HCT116 (cell line): ENCODE measurements at regions not wholly inside any gene's neighbourhood (a gene's known extent, or its start where the extent isn't known, plus 50 kb on each side); places are given as distances from the start of the nearest gene placed in this dataset.

ENCODE experiments used
- CEBPB ChIP-seq: IDR thresholded peaks from 2 replicates; pipeline ENCODE4 v1.6.1; 2012; ENCODE audit warnings: low read depth
- CTCF ChIP-seq, 3 experiments: fragments of 200-600 bp in 1 of 3; sonication (generic) in 1 of 3; IDR thresholded peaks in 2 of 3; conservative IDR thresholded peaks in 1 of 3; 2 replicates each; pipeline ENCODE4 v1.5.1; 2012 to 2017; ENCODE audit warnings: low read depth in 2 of 3, low read length in 2 of 3, antibody characterized with exemption in 1 of 3, borderline replicate concordance in 1 of 3, control low read depth in 1 of 3, mild to moderate bottlenecking in 1 of 3, mixed read lengths in 1 of 3, mixed run types in 1 of 3, moderate library complexity in 1 of 3; ENCODE audit not compliant: insufficient read depth in 1 of 3
- POLR2A ChIP-seq: IDR thresholded peaks from 2 replicates; pipeline ENCODE4 v1.7.0; 2011; ENCODE audit warnings: borderline replicate concordance; ENCODE audit not compliant: insufficient read depth, insufficient read length; ENCODE audit errors: extremely low read depth
- POLR2AphosphoS5 ChIP-seq: IDR thresholded peaks from 2 replicates; pipeline ENCODE4 v1.6.1; 2011; ENCODE audit warnings: mild to moderate bottlenecking, low read depth, low read length, moderate library complexity
- RAD21 ChIP-seq: IDR thresholded peaks from 2 replicates; pipeline ENCODE4 v1.6.1; 2012; ENCODE audit warnings: low read depth, mild to moderate bottlenecking
- YY1 ChIP-seq: IDR thresholded peaks from 2 replicates; pipeline ENCODE4 v1.6.1; 2011; ENCODE audit warnings: low read length, low read depth, moderate library complexity, mild to moderate bottlenecking; ENCODE audit not compliant: insufficient replicate concordance; ENCODE audit errors: extremely low read depth

GRCh38 chr12:126706300-126706699, 1560.7 kb upstream of the TMEM132C start:
- no peak for TF ChIP-seq RAD21
- TF ChIP-seq POLR2AphosphoS5 = no peak
- TF ChIP-seq CTCF (IDR thresholded peaks at IDR 0.05 in 2 of 3, conservative IDR thresholded peaks at IDR 0.05 in 1 of 3; ENCODE audit: borderline replicate concordance in 1 of 3, insufficient read depth in 1 of 3, low read depth in 2 of 3, low read length in 2 of 3) = no peak
- TF ChIP-seq POLR2A = no peak
- no peak for TF ChIP-seq CEBPB
- TF ChIP-seq YY1 = no peak
